ENCODE measurements at regions not wholly inside any gene's neighbourhood (a gene's known extent, or its start where the extent isn't known, plus 50 kb on each side); places are given as distances from the start of the nearest gene placed in this dataset.

GRCh38 chr2:204050681-204051080 lies 114.1 kb downstream of the ICOS start:
- no peak for DNase-seq

GRCh38 chr2:204051476-204051875 lies 114.9 kb downstream of the ICOS start:
- no peak for DNase-seq

GRCh38 chr2:204051984-204052556 lies 115.5 kb downstream of the ICOS start:
- DNase-seq, result no peak

GRCh38 chr2:204059016-204059415 lies 122.5 kb downstream of the ICOS start:
- DNase-seq, result no peak

GRCh38 chr2:204060841-204061240 lies 124.3 kb downstream of the ICOS start:
- no peak for DNase-seq

GRCh38 chr2:204061241-204061640 lies 124.7 kb downstream of the ICOS start:
- no peak for DNase-seq

- no peak for DNase-seq
Observed at GRCh38 chr2:204064119-204064518, 127.6 kb downstream of the ICOS start.

- no peak for DNase-seq
Observed at GRCh38 chr2:204065566-204065965, 129.0 kb downstream of the ICOS start.

GRCh38 chr2:204066051-204066450 lies 129.5 kb downstream of the ICOS start:
- no peak for DNase-seq

- no peak for DNase-seq
Observed at GRCh38 chr2:204069804-204070203, 133.2 kb downstream of the ICOS start.

- no peak for DNase-seq
Observed at GRCh38 chr2:204072443-204073324, 136.1 kb downstream of the ICOS start.

GRCh38 chr2:204074456-204074855 lies 137.9 kb downstream of the ICOS start:
- DNase-seq, result no peak

GRCh38 chr2:204078003-204078698 lies 141.6 kb downstream of the ICOS start:
- DNase-seq, result no peak

GRCh38 chr2:204081487-204082425 lies 145.2 kb downstream of the ICOS start:
- no peak for DNase-seq

- DNase-seq, result no peak
Observed at GRCh38 chr2:204086167-204086566, 149.6 kb downstream of the ICOS start.

GRCh38 chr2:204089105-204089504 lies 152.5 kb downstream of the ICOS start:
- DNase-seq, result no peak

- no peak for DNase-seq
Observed at GRCh38 chr2:204089574-204089973, 153.0 kb downstream of the ICOS start.

- DNase-seq, result no peak
Observed at GRCh38 chr2:204090021-204090420, 153.5 kb downstream of the ICOS start.

- DNase-seq, result no peak
Observed at GRCh38 chr2:204104811-204105210, 168.2 kb downstream of the ICOS start.

GRCh38 chr2:204108330-204108751 lies 171.8 kb downstream of the ICOS start:
- no peak for DNase-seq

- no peak for DNase-seq
Observed at GRCh38 chr2:204108781-204109295, 172.3 kb downstream of the ICOS start.

- no peak for DNase-seq
Observed at GRCh38 chr2:204109681-204110080, 173.1 kb downstream of the ICOS start.
